Ishikawa (cell line): ENCODE measurements at regions not wholly inside any gene's neighbourhood (a gene's known extent, or its start where the extent isn't known, plus 50 kb on each side); places are given as distances from the start of the nearest gene placed in this dataset.

Experiments
- CEBPB ChIP-seq: IDR thresholded peaks from 2 replicates; pipeline ENCODE4 v1.6.1; 2012
- CREB1 ChIP-seq: IDR thresholded peaks from 2 replicates; pipeline ENCODE4 v1.6.1; 2012; ENCODE audit warnings: low read depth
- EGR1 ChIP-seq: IDR thresholded peaks from 2 replicates; pipeline ENCODE4 v1.6.1; 2012
- EP300 ChIP-seq: IDR thresholded peaks from 2 replicates; pipeline ENCODE4 v1.6.1; 2012; ENCODE audit warnings: borderline replicate concordance
- FOXM1 ChIP-seq: IDR thresholded peaks from 2 replicates; pipeline ENCODE4 v1.6.1; 2012; ENCODE audit warnings: low read depth, borderline replicate concordance
- MAX ChIP-seq: IDR thresholded peaks from 2 replicates; pipeline ENCODE4 v1.6.1; 2012
- NFIC ChIP-seq: IDR thresholded peaks from 2 replicates; pipeline ENCODE4 v1.6.1; 2012
- RAD21 ChIP-seq: IDR thresholded peaks from 2 replicates; pipeline ENCODE4 v1.6.1; 2012; ENCODE audit warnings: low read depth
- REST ChIP-seq: IDR thresholded peaks from 2 replicates; pipeline ENCODE4 v1.6.1; 2012; ENCODE audit warnings: low read depth, mild to moderate bottlenecking
- TAF1 ChIP-seq: IDR thresholded peaks from 2 replicates; pipeline ENCODE4 v1.6.1; 2012; ENCODE audit warnings: low read depth, mild to moderate bottlenecking
- TCF12 ChIP-seq: IDR thresholded peaks from 2 replicates; pipeline ENCODE4 v1.6.1; 2012; ENCODE audit warnings: low read depth
- TEAD4 ChIP-seq: IDR thresholded peaks from 2 replicates; pipeline ENCODE4 v1.6.1; 2012
- USF1 ChIP-seq: IDR thresholded peaks from 2 replicates; pipeline ENCODE4 v1.6.1; 2012
- YY1 ChIP-seq: IDR thresholded peaks from 2 replicates; pipeline ENCODE4 v1.6.1; 2012; ENCODE audit warnings: low read depth
- ZBTB7A ChIP-seq: IDR thresholded peaks from 2 replicates; pipeline ENCODE4 v1.6.1; 2012; ENCODE audit warnings: low read depth

GRCh38 chr10:123385508-123386080, 231.4 kb downstream of the BUB3 start:
- no peak for TF ChIP-seq YY1
- TF ChIP-seq EGR1 = no peak
- TF ChIP-seq USF1 = no peak
- no peak for TF ChIP-seq MAX
- TF ChIP-seq FOXM1 = no peak
- TF ChIP-seq TCF12 = no peak
- no peak for TF ChIP-seq EP300
- no peak for TF ChIP-seq ZBTB7A
- no peak for TF ChIP-seq CREB1
- TF ChIP-seq TEAD4 = no peak
- TF ChIP-seq REST = no peak
- no peak for TF ChIP-seq RAD21
- TF ChIP-seq TAF1 = no peak
- TF ChIP-seq CEBPB = no peak

- TF ChIP-seq NFIC (no peak), FOXM1 (no peak), ZBTB7A (no peak), USF1 (no peak), YY1 (no peak), EGR1 (no peak), TCF12 (no peak), CEBPB (no peak), MAX (no peak), CREB1 (no peak), TAF1 (no peak), EP300 (no peak), REST (no peak), RAD21 (no peak), TEAD4 (no peak)
These were observed 235.3 kb downstream of the BUB3 start for GRCh38 chr10:123389520-123389919.

- TF ChIP-seq MAX = no peak
- no peak for TF ChIP-seq YY1
- TF ChIP-seq EP300 = no peak
- TF ChIP-seq USF1 = no peak
- TF ChIP-seq TCF12 = no peak
- no peak for TF ChIP-seq CREB1
- TF ChIP-seq TAF1 = no peak
- TF ChIP-seq TEAD4 = no peak
- TF ChIP-seq NFIC = no peak
- TF ChIP-seq CEBPB = no peak
- no peak for TF ChIP-seq EGR1
- no peak for TF ChIP-seq FOXM1
- TF ChIP-seq RAD21 = no peak
- no peak for TF ChIP-seq ZBTB7A
- TF ChIP-seq REST = no peak
These were observed 236.1 kb downstream of the BUB3 start for GRCh38 chr10:123390332-123390731.

GRCh38 chr10:123390874-123391273, 236.7 kb downstream of the BUB3 start:
- TF ChIP-seq TEAD4 = no peak
- no peak for TF ChIP-seq TAF1
- no peak for TF ChIP-seq CEBPB
- no peak for TF ChIP-seq CREB1
- TF ChIP-seq TCF12 = no peak
- TF ChIP-seq REST = no peak
- no peak for TF ChIP-seq MAX
- no peak for TF ChIP-seq USF1
- TF ChIP-seq RAD21 = no peak
- TF ChIP-seq EGR1 = no peak
- no peak for TF ChIP-seq FOXM1
- TF ChIP-seq NFIC = no peak
- TF ChIP-seq YY1 = no peak
- no peak for TF ChIP-seq EP300
- TF ChIP-seq ZBTB7A = no peak
